SK-N-MC (cell line): ENCODE measurements at regions not wholly inside any gene's neighbourhood (a gene's known extent, or its start where the extent isn't known, plus 50 kb on each side); places are given as distances from the start of the nearest gene placed in this dataset.

Experiments used
- EZH2 ChIP-seq: fragments of 200-600 bp; sonication (generic); IDR thresholded peaks from one replicate; pipeline ENCODE4 v1.6.1; 2017; ENCODE audit warnings: antibody characterized with exemption
- FOXP2 ChIP-seq: optimal IDR thresholded peaks from 2 replicates; pipeline ENCODE3; 2011; ENCODE audit warnings: mild to moderate bottlenecking, moderate library complexity; ENCODE audit not compliant: insufficient read depth; ENCODE audit errors: extremely low read length, control extremely low read depth
- POLR2AphosphoS5 ChIP-seq: IDR thresholded peaks from 2 replicates; pipeline ENCODE4 v1.6.1; 2012; ENCODE audit warnings: mild to moderate bottlenecking, low read depth, low read length, borderline replicate concordance

DNA sequence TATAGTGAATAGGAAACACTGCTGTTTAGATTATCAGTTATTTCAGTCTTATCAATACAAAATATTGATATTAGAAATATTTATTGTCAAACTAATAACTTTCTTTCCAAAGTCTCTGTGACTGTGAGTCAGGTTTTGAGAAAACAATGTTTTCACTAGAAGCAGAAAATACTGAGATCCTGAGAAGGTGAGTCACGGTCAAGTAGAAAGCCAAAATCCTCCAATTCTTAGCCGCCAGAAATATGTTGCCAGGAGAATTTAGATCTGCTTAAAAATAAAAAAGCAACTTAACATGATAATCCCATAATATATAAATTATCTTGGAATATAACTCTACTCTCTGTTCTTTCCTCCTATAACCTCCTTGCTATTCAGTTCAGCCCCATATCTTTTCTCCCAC is 181.9 kb upstream of the NRXN1 start:
- TF ChIP-seq EZH2: no peak
- TF ChIP-seq POLR2AphosphoS5: no peak
- TF ChIP-seq FOXP2: no peak
